Germinal center (tissue), 1 donor: ENCODE measurements at regions not wholly inside any gene's neighbourhood (a gene's known extent, or its start where the extent isn't known, plus 50 kb on each side); places are given as distances from the start of the nearest gene placed in this dataset.
"Not testable (repeated sequence)": the region's sequence is repeated elsewhere in the genome, so short reads cannot be mapped to it uniquely, and the experiment has no call there.

Experiments
- DNase-seq: peaks from one replicate; pipeline ENCODE4 v3.0.0; 2012; ENCODE audit warnings: mixed read lengths, low spot score

GRCh38 chr3:144524531-144524930 is 552.9 kb downstream of the DIPK2A start:
- DNase-seq, result no peak

GRCh38 chr3:144529566-144529965 is 557.9 kb downstream of the DIPK2A start:
- DNase-seq, result no peak

- DNase-seq, result no peak
Observed at GRCh38 chr3:144544871-144545270, 573.2 kb downstream of the DIPK2A start.

- DNase-seq, result no peak
Observed at GRCh38 chr3:144546539-144546938, 574.9 kb downstream of the DIPK2A start.

GRCh38 chr3:144548346-144548745 is 576.7 kb downstream of the DIPK2A start:
- DNase-seq, result no peak

- DNase-seq, result no peak
Observed at GRCh38 chr3:144549166-144549565, 577.5 kb downstream of the DIPK2A start.

- no peak for DNase-seq
Observed at GRCh38 chr3:144552346-144553057, 580.9 kb downstream of the DIPK2A start.

- DNase-seq, result no peak
Observed at GRCh38 chr3:144553301-144553700, 581.7 kb downstream of the DIPK2A start.

- DNase-seq, result no peak
Observed at GRCh38 chr3:144554889-144555288, 583.3 kb downstream of the DIPK2A start.

GRCh38 chr3:144556392-144556791 is 584.8 kb downstream of the DIPK2A start:
- no peak for DNase-seq

- DNase-seq, result no peak
Observed at GRCh38 chr3:144557515-144557914, 585.9 kb downstream of the DIPK2A start.

GRCh38 chr3:144564011-144564410 is 592.4 kb downstream of the DIPK2A start:
- no peak for DNase-seq

GRCh38 chr3:144566320-144566719 is 594.7 kb downstream of the DIPK2A start:
- no peak for DNase-seq

GRCh38 chr3:144569651-144570050 is 598.0 kb downstream of the DIPK2A start:
- no peak for DNase-seq

- no peak for DNase-seq
Observed at GRCh38 chr3:144583871-144584270, 612.2 kb downstream of the DIPK2A start.

GRCh38 chr3:144585408-144585807 is 613.8 kb downstream of the DIPK2A start:
- no peak for DNase-seq

GRCh38 chr3:144585953-144586352 is 614.3 kb downstream of the DIPK2A start:
- no peak for DNase-seq

GRCh38 chr3:144586382-144586781 is 614.8 kb downstream of the DIPK2A start:
- DNase-seq, result no peak

GRCh38 chr3:144590854-144591253 is 619.2 kb downstream of the DIPK2A start:
- no peak for DNase-seq

GRCh38 chr3:144593881-144594280 is 622.3 kb downstream of the DIPK2A start:
- DNase-seq, result no peak

GRCh38 chr3:144620236-144620635 is 648.6 kb downstream of the DIPK2A start:
- not testable (repeated sequence) for DNase-seq

GRCh38 chr3:144622845-144623244 is 651.2 kb downstream of the DIPK2A start:
- DNase-seq, result no peak

- no peak for DNase-seq
Observed at GRCh38 chr3:144624656-144625055, 653.0 kb downstream of the DIPK2A start.

GRCh38 chr3:144626835-144627234 is 655.2 kb downstream of the DIPK2A start:
- no peak for DNase-seq
